Psoas muscle (tissue), 7 donors: ENCODE measurements at regions not wholly inside any gene's neighbourhood (a gene's known extent, or its start where the extent isn't known, plus 50 kb on each side); places are given as distances from the start of the nearest gene placed in this dataset.

Source experiments
- ATAC-seq, 4 donors: fragments of 200-7000 bp; cut with Tn5 transposase; one replicate each; pipeline ENCODE4 v1.9.1; 2020; ENCODE audit warnings: moderate library complexity in 3 of 4, mild to moderate bottlenecking in 2 of 4
- DNase-seq, 2 donors: peaks; one replicate each; pipeline ENCODE4 v3.0.0-alpha.2; 2020
- H3K27ac ChIP-seq: fragments of 200-600 bp; one replicate; pipeline ENCODE4 v1.8.0; 2022
- H3K27me3 ChIP-seq, 3 donors: fragments of 200-600 bp in 1 of 3; one replicate each; pipeline versions ENCODE4 v1.6.1 to v1.8.0; 2013 to 2022; ENCODE audit warnings: low read length in 2 of 3, mild to moderate bottlenecking in 2 of 3, moderate library complexity in 1 of 3; ENCODE audit not compliant: insufficient read depth in 3 of 3
- H3K36me3 ChIP-seq, 2 donors: fragments of 200-600 bp in 1 of 2; one replicate each; pipeline versions ENCODE4 v1.6.1 to v1.8.0; 2013 to 2022; ENCODE audit warnings: low read depth in 1 of 2, mild to moderate bottlenecking in 1 of 2, moderate library complexity in 1 of 2; ENCODE audit not compliant: insufficient read depth in 1 of 2
- H3K4me1 ChIP-seq: fragments of 200-600 bp; one replicate; pipeline ENCODE4 v1.8.0; 2022
- H3K4me3 ChIP-seq: fragments of 200-600 bp; one replicate; pipeline ENCODE4 v1.8.0; 2022; ENCODE audit warnings: mild to moderate bottlenecking
- H3K9me3 ChIP-seq: fragments of 200-600 bp; one replicate; pipeline ENCODE4 v1.8.0; 2022
- CTCF ChIP-seq: fragments of 200-600 bp; IDR thresholded peaks from one replicate; pipeline ENCODE4 v1.8.0; 2022; ENCODE audit warnings: antibody characterized with exemption
- WGBS, 3 donors: extraction: QIAGEN DNeasy Blood & Tissue Kit; methylation state at CpG; one replicate each; pipeline versions ENCODE4 v1.1.6 to v1.1.7; 2013; 5-methylcytosine and 5-hydroxymethylcytosine counted together
- intact Hi-C, 2 donors: fragments of 100-400 bp; cut with DNase I; formaldehyde crosslinking; loops; one replicate each; pipeline versions ENCODE4 v1.11.0 to v1.14.2; 2022
- donor health status: healthy with polysubstance abuse.
- donor health status: DM: no; HTN: no; CAD: no; lungs with moderate emphysema.
- donor health status: Bipolar disorder and iron deficiency.
- donor health status: healthy.
- donor health status: DM: yes; HTN: yes; CAD: no.
- donor health status: DM: no; HTN: no; CAD: no.
- donor health status: DM: yes; HTN: yes; CAD: no.

GRCh38 chr2:111696226-111696625 lies 187.8 kb downstream of the ANAPC1 start:
- ATAC-seq (no peak), DNase-seq (no peak)
- Histone ChIP-seq H3K4me3 (no peak overlapping the region), H3K27ac (no peak overlapping the region), H3K27me3 (no peaks in the 10 kb centered on the region), H3K4me1 (peaks cover 12% of the 10 kb centered on the region), H3K36me3 (no peaks in the 10 kb centered on the region), H3K9me3 (no peaks in the 10 kb centered on the region)
- WGBS, 3 donors: 69 to 83% (median 81%) methylated on average over 3 of the region's 3 CpGs
- intact Hi-C loops: loop anchor here in 1 of 2 donors (5.0 kb wide), 1 partner anchor 74 kb away; no protein-coding TSS in a partner anchor
- no peak for TF ChIP-seq CTCF

- peaks cover 16% of the 10 kb centered on the region for H3K4me1 ChIP-seq
- DNase-seq (no peak), ATAC-seq (no peak)
- H3K36me3 ChIP-seq: no peaks in the 10 kb centered on the region
- 88 to 96% (median 92%) methylated on average over 8 of the region's 8 CpGs for WGBS, 3 donors
- no peak for TF ChIP-seq CTCF
- H3K4me3 ChIP-seq: no peak overlapping the region
- intact Hi-C loops: loop anchor here in 1 of 2 donors (5.0 kb wide), 1 partner anchor 75 kb away; no protein-coding TSS in a partner anchor
- H3K27me3 ChIP-seq: no peaks in the 10 kb centered on the region
- H3K9me3 ChIP-seq: no peaks in the 10 kb centered on the region
- H3K27ac ChIP-seq: no peak overlapping the region
Measured at GRCh38 chr2:111697560-111697959, 186.4 kb downstream of the ANAPC1 start.

GRCh38 chr2:111698089-111698488 lies 185.9 kb downstream of the ANAPC1 start:
- TF ChIP-seq CTCF: no peak
- intact Hi-C loops: loop anchor here in 1 of 2 donors (5.0 kb wide), 1 partner anchor 76 kb away; no protein-coding TSS in a partner anchor
- ATAC-seq: no peak
- WGBS, 3 donors: 87 to 88% (median 87%) methylated on average over 4 of the region's 4 CpGs
- no peak overlapping the region for H3K4me3 ChIP-seq
- H3K36me3 ChIP-seq: no peaks in the 10 kb centered on the region
- no peak for DNase-seq
- H3K9me3 ChIP-seq: no peaks in the 10 kb centered on the region
- peaks cover 20% of the 10 kb centered on the region for H3K4me1 ChIP-seq
- no peaks in the 10 kb centered on the region for H3K27me3 ChIP-seq
- peak overlapping the region; percentile 78 for H3K27ac ChIP-seq

GRCh38 chr2:111698743-111699554 lies 185.0 kb downstream of the ANAPC1 start:
- ATAC-seq: peak; percentile 93 to 94 (median 94)
- WGBS, 3 donors: 37 to 53% (median 37%) methylated on average over 12 to 13 of the region's 13 CpGs

More at GRCh38 chr2:111698743-111699554, 185.0 kb downstream of the ANAPC1 start:
- Histone ChIP-seq H3K27ac (peak overlapping the region; percentile 78), H3K4me1 (peaks cover 27% of the 10 kb centered on the region), H3K36me3 (no peaks in the 10 kb centered on the region), H3K4me3 (peak overlapping the region; percentile 46), H3K27me3 (no peaks in the 10 kb centered on the region), H3K9me3 (no peaks in the 10 kb centered on the region)
- DNase-seq: peak; percentile 78 to 83
- TF ChIP-seq CTCF: no peak
- intact Hi-C loops: loop anchor here in 1 of 2 donors (5.0 kb wide), 1 partner anchor 77 kb away; no protein-coding TSS in a partner anchor
